GM12891 (cell line): ENCODE measurements at regions not wholly inside any gene's neighbourhood (a gene's known extent, or its start where the extent isn't known, plus 50 kb on each side); places are given as distances from the start of the nearest gene placed in this dataset.

ENCODE experiments used
- POLR2A ChIP-seq: IDR thresholded peaks from 2 replicates; pipeline ENCODE4 v1.6.1; 2011; ENCODE audit warnings: low read depth, low read length, control low read depth
- TAF1 ChIP-seq: IDR thresholded peaks from 2 replicates; pipeline ENCODE4 v1.6.1; 2011; ENCODE audit warnings: low read depth, low read length, control low read depth

DNA sequence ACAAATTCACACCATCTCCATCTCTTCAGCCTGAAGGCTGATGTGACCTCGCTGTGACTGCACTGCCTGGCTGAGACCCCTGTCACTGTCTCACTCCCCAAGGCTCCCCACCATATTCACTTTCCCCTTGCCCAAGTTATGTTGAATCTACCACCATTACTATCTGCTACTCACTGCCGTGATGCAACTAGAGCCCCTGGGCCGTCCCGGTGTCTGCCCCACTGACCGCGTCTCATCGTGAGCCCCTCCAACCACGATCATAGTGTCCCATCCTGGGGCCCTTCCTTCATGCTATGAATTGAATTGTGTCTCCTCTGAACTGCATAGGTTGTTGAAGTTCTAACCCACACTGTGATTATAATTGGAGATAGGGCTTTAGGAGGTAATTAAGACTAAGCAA, 71.9 kb upstream of the CHST15 start:
- no peak for TF ChIP-seq TAF1
- TF ChIP-seq POLR2A = no peak
